ENCODE measurements at regions not wholly inside any gene's neighbourhood (a gene's known extent, or its start where the extent isn't known, plus 50 kb on each side); places are given as distances from the start of the nearest gene placed in this dataset.

DNA sequence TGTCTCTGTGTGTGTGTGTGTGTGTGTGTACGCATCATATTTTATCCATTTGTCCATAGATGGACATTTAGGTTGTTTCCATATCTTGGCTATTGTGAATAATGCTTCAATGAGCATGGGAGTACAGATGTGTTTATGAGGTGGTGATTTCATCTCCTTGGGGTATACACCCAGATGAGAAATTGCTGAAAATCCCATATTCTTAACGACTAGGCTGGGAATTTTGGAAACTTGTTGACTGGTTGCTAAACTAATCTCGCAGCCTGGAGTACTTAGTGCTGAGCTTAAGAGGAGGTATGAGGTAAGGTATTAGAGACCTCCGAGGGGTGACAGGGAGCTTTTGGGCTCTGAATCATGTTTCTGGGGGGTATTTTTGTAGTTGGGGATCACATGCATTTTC is 66.0 kb upstream of the SPRED2 start (continued):
- TF ChIP-seq ZNF550 (CRISPR knock-in tag; IDR thresholded peaks at IDR 0.05; ENCODE audit: borderline replicate concordance) (no peak), PCBP1 (IDR thresholded peaks at IDR 0.05; ENCODE audit: borderline replicate concordance, low read depth, low read length) (no peak), ZNF282 (IDR thresholded peaks at IDR 0.05; ENCODE audit: partially characterized antibody) (no peak)

DNA sequence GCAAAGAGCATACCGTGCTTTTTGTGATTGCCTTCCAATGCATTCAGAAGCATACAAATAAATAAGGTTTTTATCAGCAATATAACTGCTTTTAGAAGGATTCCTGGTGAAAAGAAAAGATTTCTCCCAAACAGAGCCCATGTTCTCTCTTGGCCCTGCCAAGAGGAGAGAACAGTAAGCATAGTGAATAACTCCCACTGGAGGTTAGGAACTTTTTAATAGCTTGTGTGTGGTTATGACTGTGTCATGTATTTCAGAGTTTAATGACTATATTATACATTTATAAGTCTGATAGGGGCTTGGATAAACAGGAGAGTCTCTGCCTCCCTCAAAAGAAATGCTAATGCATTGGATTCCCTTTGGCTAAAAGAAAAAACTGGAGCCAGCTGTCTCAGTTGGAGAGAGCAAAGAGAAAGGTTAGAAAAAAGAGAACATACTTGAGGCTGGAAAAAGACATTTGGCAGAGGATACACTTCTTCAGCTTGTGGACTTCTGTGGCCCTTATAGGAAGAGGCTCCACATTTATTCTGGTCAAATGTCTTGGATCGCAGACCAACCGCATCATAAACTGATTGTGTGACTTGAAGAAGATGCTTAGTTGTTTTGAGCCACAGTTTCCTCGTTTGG is 63.0 kb upstream of the SPRED2 start:
- no peak for ATAC-seq
- BruUV-seq (replicated peaks): no TSS peak
- FAIRE-seq: no peak
- Histone ChIP-seq H3K27me3 (ENCODE audit: control insufficient read depth in 1 of 2, insufficient read depth in 2 of 2, low read length in 2 of 2) (no peaks in the 10 kb centered on the region; a peak in 1 of 5 replicates), H3K4me3 (replicated peaks in 1 of 3; ENCODE audit: insufficient read depth in 1 of 3, low read depth in 2 of 3, low read length in 3 of 3) (no peak overlapping the region), H3K27ac (ENCODE audit: extremely low read length, insufficient read depth, low read length) (no peak overlapping the region), H3K36me3 (replicated peaks in 1 of 2; ENCODE audit: control insufficient read depth in 1 of 2, insufficient read depth in 2 of 2, low read length in 2 of 2) (no peaks in the 10 kb centered on the region), H4K20me1 (ENCODE audit: insufficient read depth, low read length) (no peaks in the 10 kb centered on the region), H3K4me2 (ENCODE audit: low read depth, low read length) (no peak overlapping the region), H3K9me3 (ENCODE audit: low read length) (no peaks in the 10 kb centered on the region), H3K4me1 (ENCODE audit: insufficient read depth, low read length) (peaks cover 7% of the 10 kb centered on the region; the same call in 1 of the 2 replicates), H3K9ac (ENCODE audit: insufficient read depth, low read depth, low read length) (no peak overlapping the region), H3K79me2 (ENCODE audit: insufficient read depth, low read length) (no peaks in the 10 kb centered on the region), H2AFZ (ENCODE audit: low read length) (no peak overlapping the region)
- in situ Hi-C loops (cut with HindIII; ENCODE audit: extremely low pct_ligation_motif_present, low pct_unique_long_range_greater_than_20kb) (no loop called here), intact Hi-C loops (cut with micrococcal nuclease; ENCODE audit: unreplicated experiment) (no loop called here)
- 58% methylated on average over 4 of the region's 4 CpGs for WGBS (ENCODE audit: low lambda C conversion rate)
- ChIA-PET POLR2A (no interaction called here), CTCF (ENCODE audit: low intra/inter-chr PET ratio, low total read pairs) (no interaction called here)
- no peak for DNase-seq (ENCODE audit: low spot score)
- TF ChIP-seq ZNF709 (CRISPR knock-in tag; IDR thresholded peaks at IDR 0.05) (no peak), NR2C2 (CRISPR knock-in tag; IDR thresholded peaks at IDR 0.05; ENCODE audit: borderline replicate concordance) (no peak), DPF2 (CRISPR knock-in tag; IDR thresholded peaks at IDR 0.05; ENCODE audit: borderline replicate concordance, low read depth) (no peak)
- TF ChIP-seq, protein P1, sequence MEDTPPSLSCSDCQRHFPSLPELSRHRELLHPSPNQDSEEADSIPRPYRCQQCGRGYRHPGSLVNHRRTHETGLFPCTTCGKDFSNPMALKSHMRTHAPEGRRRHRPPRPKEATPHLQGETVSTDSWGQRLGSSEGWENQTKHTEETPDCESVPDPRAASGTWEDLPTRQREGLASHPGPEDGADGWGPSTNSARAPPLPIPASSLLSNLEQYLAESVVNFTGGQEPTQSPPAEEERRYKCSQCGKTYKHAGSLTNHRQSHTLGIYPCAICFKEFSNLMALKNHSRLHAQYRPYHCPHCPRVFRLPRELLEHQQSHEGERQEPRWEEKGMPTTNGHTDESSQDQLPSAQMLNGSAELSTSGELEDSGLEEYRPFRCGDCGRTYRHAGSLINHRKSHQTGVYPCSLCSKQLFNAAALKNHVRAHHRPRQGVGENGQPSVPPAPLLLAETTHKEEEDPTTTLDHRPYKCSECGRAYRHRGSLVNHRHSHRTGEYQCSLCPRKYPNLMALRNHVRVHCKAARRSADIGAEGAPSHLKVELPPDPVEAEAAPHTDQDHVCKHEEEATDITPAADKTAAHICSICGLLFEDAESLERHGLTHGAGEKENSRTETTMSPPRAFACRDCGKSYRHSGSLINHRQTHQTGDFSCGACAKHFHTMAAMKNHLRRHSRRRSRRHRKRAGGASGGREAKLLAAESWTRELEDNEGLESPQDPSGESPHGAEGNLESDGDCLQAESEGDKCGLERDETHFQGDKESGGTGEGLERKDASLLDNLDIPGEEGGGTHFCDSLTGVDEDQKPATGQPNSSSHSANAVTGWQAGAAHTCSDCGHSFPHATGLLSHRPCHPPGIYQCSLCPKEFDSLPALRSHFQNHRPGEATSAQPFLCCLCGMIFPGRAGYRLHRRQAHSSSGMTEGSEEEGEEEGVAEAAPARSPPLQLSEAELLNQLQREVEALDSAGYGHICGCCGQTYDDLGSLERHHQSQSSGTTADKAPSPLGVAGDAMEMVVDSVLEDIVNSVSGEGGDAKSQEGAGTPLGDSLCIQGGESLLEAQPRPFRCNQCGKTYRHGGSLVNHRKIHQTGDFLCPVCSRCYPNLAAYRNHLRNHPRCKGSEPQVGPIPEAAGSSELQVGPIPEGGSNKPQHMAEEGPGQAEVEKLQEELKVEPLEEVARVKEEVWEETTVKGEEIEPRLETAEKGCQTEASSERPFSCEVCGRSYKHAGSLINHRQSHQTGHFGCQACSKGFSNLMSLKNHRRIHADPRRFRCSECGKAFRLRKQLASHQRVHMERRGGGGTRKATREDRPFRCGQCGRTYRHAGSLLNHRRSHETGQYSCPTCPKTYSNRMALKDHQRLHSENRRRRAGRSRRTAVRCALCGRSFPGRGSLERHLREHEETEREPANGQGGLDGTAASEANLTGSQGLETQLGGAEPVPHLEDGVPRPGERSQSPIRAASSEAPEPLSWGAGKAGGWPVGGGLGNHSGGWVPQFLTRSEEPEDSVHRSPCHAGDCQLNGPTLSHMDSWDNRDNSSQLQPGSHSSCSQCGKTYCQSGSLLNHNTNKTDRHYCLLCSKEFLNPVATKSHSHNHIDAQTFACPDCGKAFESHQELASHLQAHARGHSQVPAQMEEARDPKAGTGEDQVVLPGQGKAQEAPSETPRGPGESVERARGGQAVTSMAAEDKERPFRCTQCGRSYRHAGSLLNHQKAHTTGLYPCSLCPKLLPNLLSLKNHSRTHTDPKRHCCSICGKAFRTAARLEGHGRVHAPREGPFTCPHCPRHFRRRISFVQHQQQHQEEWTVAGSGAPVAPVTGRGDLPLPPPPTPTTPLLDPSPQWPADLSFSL (CRISPR knock-in tag; IDR thresholded peaks at IDR 0.05): no peak
